HG03565 (cell line): ENCODE measurements at regions not wholly inside any gene's neighbourhood (a gene's known extent, or its start where the extent isn't known, plus 50 kb on each side); places are given as distances from the start of the nearest gene placed in this dataset.

ENCODE experiments used
- ATAC-seq: cut with Tn5 transposase; IDR thresholded peaks from one replicate; pipeline ENCODE4 v1.9.1; 2021; ENCODE audit warnings: mild to moderate bottlenecking, moderate library complexity; ENCODE audit not compliant: unreplicated experiment

- ATAC-seq: no peak
Measured at GRCh38 chr5:66538531-66538930, 57.7 kb upstream of the MAST4 start.

- no peak for ATAC-seq
Measured at GRCh38 chr5:66540078-66540477, 56.1 kb upstream of the MAST4 start.

GRCh38 chr5:66542711-66543110 is 53.5 kb upstream of the MAST4 start:
- no peak for ATAC-seq
